ENCODE measurements at regions not wholly inside any gene's neighbourhood (a gene's known extent, or its start where the extent isn't known, plus 50 kb on each side); places are given as distances from the start of the nearest gene placed in this dataset.

DNA sequence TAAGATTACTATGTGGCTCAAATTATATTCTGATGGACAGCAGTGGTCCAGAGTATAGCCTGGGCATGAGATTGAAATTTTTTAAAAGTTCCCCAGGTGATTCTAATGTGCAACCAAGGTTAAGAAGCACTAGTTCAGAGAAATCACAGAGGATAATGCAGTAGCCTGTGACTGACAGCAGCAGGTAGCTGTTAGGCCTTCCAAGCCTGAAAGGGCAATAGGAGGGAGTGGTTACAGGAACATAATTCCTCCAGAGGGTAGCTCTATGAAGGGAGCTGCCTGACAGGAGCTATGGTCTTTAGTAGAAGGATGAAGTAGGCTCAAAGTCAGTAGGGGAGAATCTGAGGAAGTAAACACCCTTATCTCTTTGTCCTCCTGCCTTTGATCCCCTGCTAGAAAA, 342.9 kb upstream of the PPP2R3A start:
- intact Hi-C loops (cut with DNase I), result no loop called here
- DNase-seq, result no peak
- no peak overlapping the region for H3K4me3 ChIP-seq
- H3K27me3 ChIP-seq, result no peaks in the 10 kb centered on the region
- TF ChIP-seq, protein P1, sequence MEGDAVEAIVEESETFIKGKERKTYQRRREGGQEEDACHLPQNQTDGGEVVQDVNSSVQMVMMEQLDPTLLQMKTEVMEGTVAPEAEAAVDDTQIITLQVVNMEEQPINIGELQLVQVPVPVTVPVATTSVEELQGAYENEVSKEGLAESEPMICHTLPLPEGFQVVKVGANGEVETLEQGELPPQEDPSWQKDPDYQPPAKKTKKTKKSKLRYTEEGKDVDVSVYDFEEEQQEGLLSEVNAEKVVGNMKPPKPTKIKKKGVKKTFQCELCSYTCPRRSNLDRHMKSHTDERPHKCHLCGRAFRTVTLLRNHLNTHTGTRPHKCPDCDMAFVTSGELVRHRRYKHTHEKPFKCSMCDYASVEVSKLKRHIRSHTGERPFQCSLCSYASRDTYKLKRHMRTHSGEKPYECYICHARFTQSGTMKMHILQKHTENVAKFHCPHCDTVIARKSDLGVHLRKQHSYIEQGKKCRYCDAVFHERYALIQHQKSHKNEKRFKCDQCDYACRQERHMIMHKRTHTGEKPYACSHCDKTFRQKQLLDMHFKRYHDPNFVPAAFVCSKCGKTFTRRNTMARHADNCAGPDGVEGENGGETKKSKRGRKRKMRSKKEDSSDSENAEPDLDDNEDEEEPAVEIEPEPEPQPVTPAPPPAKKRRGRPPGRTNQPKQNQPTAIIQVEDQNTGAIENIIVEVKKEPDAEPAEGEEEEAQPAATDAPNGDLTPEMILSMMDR (IDR thresholded peaks at IDR 0.05), result no peak
- TF ChIP-seq POLR2A (IDR thresholded peaks at IDR 0.05), result no peak
- H3K4me1 ChIP-seq, result no peaks in the 10 kb centered on the region
- H3K9me3 ChIP-seq, result no peaks in the 10 kb centered on the region
- H3K27ac ChIP-seq, result no peak overlapping the region
- no peaks in the 10 kb centered on the region for H3K36me3 ChIP-seq

DNA sequence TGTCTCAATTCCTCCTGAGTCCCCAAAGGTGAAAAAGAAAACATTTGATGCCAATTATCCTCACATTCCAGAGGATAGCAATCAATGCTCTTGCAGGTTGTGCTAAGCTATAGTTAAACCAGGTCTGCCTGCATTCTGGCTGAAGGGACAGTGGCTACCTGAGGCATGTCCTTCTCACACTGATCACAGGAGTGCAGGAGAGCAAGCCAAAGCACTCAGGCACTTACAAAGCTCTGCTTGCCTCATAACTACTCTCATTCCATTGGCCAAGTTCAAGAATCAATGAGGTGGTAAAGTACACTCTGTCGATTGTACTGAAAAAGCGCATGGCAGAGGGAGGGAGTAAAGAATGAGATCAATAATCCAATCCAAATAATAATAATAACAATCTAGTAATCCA, 342.0 kb upstream of the PPP2R3A start:
- no peaks in the 10 kb centered on the region for H3K27me3 ChIP-seq
- intact Hi-C loops (cut with DNase I), result no loop called here
- H3K36me3 ChIP-seq, result no peaks in the 10 kb centered on the region
- no peaks in the 10 kb centered on the region for H3K4me1 ChIP-seq
- no peak overlapping the region for H3K27ac ChIP-seq
- no peak overlapping the region for H3K4me3 ChIP-seq
- H3K9me3 ChIP-seq, result no peaks in the 10 kb centered on the region
- 81 to 88% methylated on average over 2 of the region's 2 CpGs for WGBS, 2 donors
- TF ChIP-seq, protein P1 (IDR thresholded peaks at IDR 0.05), result no peak
- TF ChIP-seq POLR2A (IDR thresholded peaks at IDR 0.05), result no peak
- DNase-seq, result no peak

- Histone ChIP-seq H3K27ac (no peak overlapping the region), H3K36me3 (no peaks in the 10 kb centered on the region), H3K9me3 (no peaks in the 10 kb centered on the region), H3K4me1 (no peaks in the 10 kb centered on the region), H3K4me3 (no peak overlapping the region), H3K27me3 (no peaks in the 10 kb centered on the region)
- 75 to 81% methylated on average over 4 of the region's 4 CpGs for WGBS, 2 donors
- intact Hi-C loops (cut with DNase I), result no loop called here
- no peak for TF ChIP-seq POLR2A (IDR thresholded peaks at IDR 0.05)
- TF ChIP-seq, protein P1 (IDR thresholded peaks at IDR 0.05), result no peak
- no peak for DNase-seq
These were observed 338.5 kb upstream of the PPP2R3A start for GRCh38 chr3:135627057-135627456.

- no peaks in the 10 kb centered on the region for H3K27me3 ChIP-seq
- 51 to 56% methylated on average over 5 of the region's 5 CpGs for WGBS, 2 donors
- H3K27ac ChIP-seq, result no peak overlapping the region
- no peak for TF ChIP-seq POLR2A (IDR thresholded peaks at IDR 0.05)
- TF ChIP-seq, protein P1 (IDR thresholded peaks at IDR 0.05), result no peak
- intact Hi-C loops (cut with DNase I), result no loop called here
- H3K4me1 ChIP-seq, result no peaks in the 10 kb centered on the region
- H3K36me3 ChIP-seq, result no peaks in the 10 kb centered on the region
- no peak overlapping the region for H3K4me3 ChIP-seq
- no peaks in the 10 kb centered on the region for H3K9me3 ChIP-seq
- no peak for DNase-seq
These were observed 335.7 kb upstream of the PPP2R3A start for GRCh38 chr3:135629701-135630408.

- H3K4me1 ChIP-seq, result no peaks in the 10 kb centered on the region
- H3K36me3 ChIP-seq, result no peaks in the 10 kb centered on the region
- no peaks in the 10 kb centered on the region for H3K9me3 ChIP-seq
- 64 to 70% methylated on average over 2 of the region's 2 CpGs for WGBS, 2 donors
- H3K4me3 ChIP-seq, result no peak overlapping the region
- DNase-seq, result no peak
- H3K27ac ChIP-seq, result no peak overlapping the region
- TF ChIP-seq POLR2A (IDR thresholded peaks at IDR 0.05), result no peak
- TF ChIP-seq, protein P1 (IDR thresholded peaks at IDR 0.05), result no peak
- H3K27me3 ChIP-seq, result no peaks in the 10 kb centered on the region
- intact Hi-C loops (cut with DNase I), result no loop called here
These were observed 332.9 kb upstream of the PPP2R3A start for GRCh38 chr3:135632556-135633065.
